Upper lobe of left lung (tissue), 4 donors: ENCODE measurements at regions not wholly inside any gene's neighbourhood (a gene's known extent, or its start where the extent isn't known, plus 50 kb on each side); places are given as distances from the start of the nearest gene placed in this dataset.

Source experiments
- POLR2A ChIP-seq, 4 donors: fragments of 450-650 bp; IDR thresholded peaks; one replicate each; pipeline ENCODE4 v1.5.1; 2016 to 2017; ENCODE audit warnings: antibody characterized with exemption in 4 of 4, mild to moderate bottlenecking in 2 of 4
- TF ChIP-seq, protein P1 (sequence below), 6 experiments: fragments of 450-650 bp in 4 of 6; fragments of 200-600 bp in 2 of 6; sonication (generic) in 2 of 6; IDR thresholded peaks; one replicate each; pipeline ENCODE4 v1.5.1; 2016 to 2019; ENCODE audit warnings: antibody characterized with exemption in 6 of 6

DNA sequence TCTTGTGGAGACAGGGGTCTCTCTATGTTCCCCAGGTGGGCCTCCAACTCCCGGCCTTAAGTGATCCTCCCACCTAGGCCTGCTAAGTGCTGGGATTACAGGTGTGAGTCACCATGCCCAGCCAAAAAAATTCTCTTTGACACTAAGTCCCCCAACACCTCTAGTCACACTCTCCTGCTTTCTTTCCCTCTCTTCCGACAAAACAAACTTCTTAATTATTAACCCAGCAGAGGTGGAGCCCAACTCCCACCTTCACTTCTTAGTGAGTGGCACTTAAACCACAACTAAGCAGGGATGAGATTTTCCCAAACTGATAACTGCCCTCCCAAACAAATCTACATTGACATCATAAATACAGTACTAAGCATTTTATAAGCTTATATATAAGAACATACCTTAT, 60.5 kb upstream of the PMAIP1 start:
- TF ChIP-seq, protein P1, sequence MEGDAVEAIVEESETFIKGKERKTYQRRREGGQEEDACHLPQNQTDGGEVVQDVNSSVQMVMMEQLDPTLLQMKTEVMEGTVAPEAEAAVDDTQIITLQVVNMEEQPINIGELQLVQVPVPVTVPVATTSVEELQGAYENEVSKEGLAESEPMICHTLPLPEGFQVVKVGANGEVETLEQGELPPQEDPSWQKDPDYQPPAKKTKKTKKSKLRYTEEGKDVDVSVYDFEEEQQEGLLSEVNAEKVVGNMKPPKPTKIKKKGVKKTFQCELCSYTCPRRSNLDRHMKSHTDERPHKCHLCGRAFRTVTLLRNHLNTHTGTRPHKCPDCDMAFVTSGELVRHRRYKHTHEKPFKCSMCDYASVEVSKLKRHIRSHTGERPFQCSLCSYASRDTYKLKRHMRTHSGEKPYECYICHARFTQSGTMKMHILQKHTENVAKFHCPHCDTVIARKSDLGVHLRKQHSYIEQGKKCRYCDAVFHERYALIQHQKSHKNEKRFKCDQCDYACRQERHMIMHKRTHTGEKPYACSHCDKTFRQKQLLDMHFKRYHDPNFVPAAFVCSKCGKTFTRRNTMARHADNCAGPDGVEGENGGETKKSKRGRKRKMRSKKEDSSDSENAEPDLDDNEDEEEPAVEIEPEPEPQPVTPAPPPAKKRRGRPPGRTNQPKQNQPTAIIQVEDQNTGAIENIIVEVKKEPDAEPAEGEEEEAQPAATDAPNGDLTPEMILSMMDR (IDR thresholded peaks at IDR 0.05): no peak
- TF ChIP-seq POLR2A (IDR thresholded peaks at IDR 0.05): no peak
